ENCODE measurements at regions not wholly inside any gene's neighbourhood (a gene's known extent, or its start where the extent isn't known, plus 50 kb on each side); places are given as distances from the start of the nearest gene placed in this dataset.

GRCh38 chr1:34650800-34651199 is 104.0 kb upstream of the GJB5 start:
- TF ChIP-seq CTCF (conservative IDR thresholded peaks at IDR 0.05) (no peak), ZFX (IDR thresholded peaks at IDR 0.05) (no peak)
